CD8-positive, alpha-beta memory T cell (primary cell): ENCODE measurements at regions not wholly inside any gene's neighbourhood (a gene's known extent, or its start where the extent isn't known, plus 50 kb on each side); places are given as distances from the start of the nearest gene placed in this dataset.
"Not testable (repeated sequence)": the region's sequence is repeated elsewhere in the genome, so short reads cannot be mapped to it uniquely, and the experiment has no call there.

Source experiments
- CTCF ChIA-PET: fragments of 350-600 bp; sonication (Branson Sonifier 250); formaldehyde crosslinking; loops from one replicate; lab custom pipeline; 2021; ENCODE audit warnings: antibody characterized with exemption; lab: Charles Lee
- POLR2A ChIA-PET: fragments of 350-600 bp; sonication (Branson Sonifier 250); formaldehyde crosslinking; loops from one replicate; lab custom pipeline; 2021; ENCODE audit warnings: antibody characterized with exemption; lab: Charles Lee
- DNase-seq, 5 donors: peaks; one replicate each; pipeline versions ENCODE4 v3.0.0 to v3.0.0-alpha.2; 2020 to 2022; ENCODE audit warnings: mixed read lengths in 1 of 5
- H3K27ac ChIP-seq: one replicate; pipeline ENCODE4 v1.7.0; 2013; ENCODE audit warnings: low read depth, mild to moderate bottlenecking, low read length, moderate library complexity
- H3K27me3 ChIP-seq: 2 replicates; pipeline ENCODE4 v1.7.0; 2013; ENCODE audit warnings: low read length, mild to moderate bottlenecking; ENCODE audit not compliant: insufficient read depth, poor library complexity, severe bottlenecking
- H3K36me3 ChIP-seq: 2 replicates; pipeline ENCODE4 v1.7.0; 2013; ENCODE audit warnings: mild to moderate bottlenecking, low read length, moderate library complexity; ENCODE audit not compliant: insufficient read depth
- H3K4me1 ChIP-seq: 2 replicates; pipeline ENCODE4 v1.7.0; 2013; ENCODE audit warnings: mild to moderate bottlenecking, low read length, moderate library complexity; ENCODE audit not compliant: insufficient read depth
- H3K4me3 ChIP-seq: 2 replicates; pipeline ENCODE4 v1.7.0; 2013; ENCODE audit warnings: mild to moderate bottlenecking, low read length
- H3K9me3 ChIP-seq: 2 replicates; pipeline ENCODE4 v1.7.0; 2013; ENCODE audit warnings: mild to moderate bottlenecking, low read length
- H3K27ac Mint-ChIP-seq, 8 donors: one replicate each; pipeline ENCODE4 v1.8.0; 2020 to 2021; ENCODE audit warnings: mixed read lengths in 8 of 8, mild to moderate bottlenecking in 6 of 8, inconsistent platforms in 3 of 8, moderate library complexity in 3 of 8
- H3K27me3 Mint-ChIP-seq, 2 donors: one replicate each; pipeline ENCODE4 v1.8.0; 2020 to 2021; ENCODE audit warnings: mixed read lengths in 2 of 2, mild to moderate bottlenecking in 1 of 2, moderate library complexity in 1 of 2
- H3K36me3 Mint-ChIP-seq, 3 donors: one replicate each; pipeline ENCODE4 v1.8.0; 2020 to 2021; ENCODE audit warnings: mixed read lengths in 3 of 3, inconsistent platforms in 1 of 3, mild to moderate bottlenecking in 1 of 3
- H3K4me1 Mint-ChIP-seq, 3 donors: one replicate each; pipeline ENCODE4 v1.8.0; 2020 to 2021; ENCODE audit warnings: mixed read lengths in 3 of 3, inconsistent platforms in 1 of 3, mild to moderate bottlenecking in 1 of 3
- H3K4me3 Mint-ChIP-seq, 7 donors: one replicate each; pipeline ENCODE4 v1.8.0; 2020 to 2021; ENCODE audit warnings: mixed read lengths in 7 of 7, mild to moderate bottlenecking in 6 of 7, moderate library complexity in 4 of 7, inconsistent platforms in 2 of 7
- H3K9me3 Mint-ChIP-seq, 5 donors: one replicate each; pipeline ENCODE4 v1.8.0; 2020 to 2022; ENCODE audit warnings: mixed read lengths in 5 of 5, mild to moderate bottlenecking in 3 of 5, moderate library complexity in 2 of 5, inconsistent platforms in 1 of 5

DNA sequence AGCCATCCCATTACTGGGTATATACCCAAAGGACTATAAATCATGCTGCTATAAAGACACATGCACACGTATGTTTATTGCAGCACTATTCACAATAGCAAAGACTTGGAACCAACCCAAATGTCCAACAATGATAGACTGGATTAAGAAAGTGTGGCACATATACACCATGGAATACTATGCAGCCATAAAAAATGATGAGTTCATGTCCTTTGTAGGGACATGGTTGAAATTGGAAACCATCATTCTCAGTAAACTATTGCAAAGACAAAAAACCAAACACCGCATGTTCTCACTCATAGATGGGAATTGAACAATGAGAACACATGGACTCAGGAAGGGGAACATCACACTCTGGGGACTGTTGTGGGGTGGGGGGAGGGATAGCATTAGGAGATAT is 85.7 kb upstream of the PPP2R5C start:
- DNase-seq, H3K4me3 ChIP-seq, CTCF ChIA-PET, H3K9me3 Mint-ChIP-seq, POLR2A ChIA-PET, H3K9me3 ChIP-seq, H3K4me3 Mint-ChIP-seq, H3K27ac ChIP-seq, H3K4me1 ChIP-seq, H3K36me3 ChIP-seq, H3K4me1 Mint-ChIP-seq, H3K27ac Mint-ChIP-seq, H3K27me3 ChIP-seq: not testable (repeated sequence)
- H3K27me3 Mint-ChIP-seq: peaks cover 9 to 15% of the 10 kb centered on the region in 2 donors
- H3K36me3 Mint-ChIP-seq: peaks cover 0 to 14% (median 3%) of the 10 kb centered on the region in 3 donors

DNA sequence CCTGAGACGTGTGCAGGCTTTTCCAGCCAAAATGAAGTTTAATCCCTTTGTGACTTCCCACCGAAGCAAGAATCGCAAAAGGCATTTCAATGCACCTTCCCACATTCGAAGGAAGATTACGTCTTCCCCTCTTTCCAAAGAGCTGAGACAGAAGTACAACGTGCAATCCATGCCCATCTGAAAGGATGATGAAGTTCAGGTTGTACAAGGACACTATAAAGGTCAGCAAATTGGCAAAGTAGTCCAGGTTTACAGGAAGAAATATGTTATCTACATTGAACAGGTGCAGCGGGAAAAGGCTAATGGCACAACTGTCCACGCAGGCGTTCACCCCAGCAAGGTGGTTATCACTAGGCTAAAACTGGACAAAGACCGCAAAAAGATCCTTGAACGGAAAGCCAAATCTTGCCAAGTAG is 83.6 kb upstream of the PPP2R5C start:
- H3K4me3 Mint-ChIP-seq, H3K9me3 Mint-ChIP-seq, CTCF ChIA-PET, H3K36me3 Mint-ChIP-seq, H3K27ac Mint-ChIP-seq, H3K36me3 ChIP-seq, H3K4me1 Mint-ChIP-seq, H3K9me3 ChIP-seq, DNase-seq, H3K27me3 Mint-ChIP-seq, H3K4me3 ChIP-seq, POLR2A ChIA-PET, H3K27ac ChIP-seq, H3K27me3 ChIP-seq, H3K4me1 ChIP-seq: not testable (repeated sequence)

DNA sequence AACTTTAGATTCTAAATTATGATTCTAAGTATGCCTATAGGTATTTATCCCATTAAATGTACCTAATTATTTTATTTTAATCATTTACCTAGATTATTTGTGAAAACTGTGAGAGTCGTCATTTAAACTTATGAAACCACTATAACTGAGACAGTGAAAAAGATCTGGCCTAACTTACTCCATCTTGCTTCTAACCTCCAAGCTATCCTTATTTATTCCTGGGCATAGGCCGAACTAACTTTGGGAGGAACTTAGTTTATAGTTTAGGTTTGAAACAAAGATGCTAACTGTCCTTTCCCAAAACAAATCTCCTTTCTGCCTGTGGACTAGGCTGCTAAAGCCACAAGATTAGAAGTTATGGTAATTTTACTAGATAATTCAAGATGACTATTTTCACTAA is 79.7 kb upstream of the PPP2R5C start:
- CTCF ChIA-PET: no interaction called here
- no peak for DNase-seq
- H3K9me3 Mint-ChIP-seq: no peaks in the 10 kb centered on the region
- Histone ChIP-seq H3K27ac (no peak overlapping the region), H3K27me3 (no peaks in the 10 kb centered on the region), H3K36me3 (no peaks in the 10 kb centered on the region), H3K9me3 (no peaks in the 10 kb centered on the region), H3K4me1 (no peaks in the 10 kb centered on the region), H3K4me3 (no peak overlapping the region)
- H3K27ac Mint-ChIP-seq: no peak overlapping the region
- no peaks in the 10 kb centered on the region for H3K4me1 Mint-ChIP-seq
- H3K4me3 Mint-ChIP-seq: no peak overlapping the region
- no peaks in the 10 kb centered on the region for H3K36me3 Mint-ChIP-seq
- POLR2A ChIA-PET: no interaction called here
- H3K27me3 Mint-ChIP-seq: peaks cover 8 to 20% of the 10 kb centered on the region in 2 donors

DNA sequence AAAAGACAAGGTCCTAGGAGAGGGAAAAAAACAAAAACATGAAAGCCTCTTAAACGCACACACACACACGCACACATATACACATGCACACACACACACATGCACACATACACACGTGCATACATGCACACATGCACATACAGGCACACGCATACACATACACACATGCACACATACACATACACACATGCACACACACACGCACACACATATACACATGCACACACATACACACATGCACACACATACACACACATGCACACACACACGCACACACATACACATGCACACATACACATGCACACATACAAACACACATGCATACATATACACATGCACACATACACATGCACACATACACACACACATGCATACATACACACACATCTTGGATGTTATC is 78.1 kb upstream of the PPP2R5C start:
- Histone ChIP-seq H3K4me1 (no peaks in the 10 kb centered on the region), H3K4me3 (no peak overlapping the region), H3K36me3 (no peaks in the 10 kb centered on the region), H3K27ac (no peak overlapping the region), H3K9me3 (no peaks in the 10 kb centered on the region), H3K27me3 (no peaks in the 10 kb centered on the region)
- Mint-ChIP-seq H3K4me1 (no peaks in the 10 kb centered on the region), H3K9me3 (no peaks in the 10 kb centered on the region), H3K27ac (no peak overlapping the region), H3K27me3 (peaks cover 8 to 24% of the 10 kb centered on the region in 2 donors), H3K36me3 (no peaks in the 10 kb centered on the region), H3K4me3 (no peak overlapping the region)
- POLR2A ChIA-PET: no interaction called here
- CTCF ChIA-PET: no interaction called here
- DNase-seq: no peak

DNA sequence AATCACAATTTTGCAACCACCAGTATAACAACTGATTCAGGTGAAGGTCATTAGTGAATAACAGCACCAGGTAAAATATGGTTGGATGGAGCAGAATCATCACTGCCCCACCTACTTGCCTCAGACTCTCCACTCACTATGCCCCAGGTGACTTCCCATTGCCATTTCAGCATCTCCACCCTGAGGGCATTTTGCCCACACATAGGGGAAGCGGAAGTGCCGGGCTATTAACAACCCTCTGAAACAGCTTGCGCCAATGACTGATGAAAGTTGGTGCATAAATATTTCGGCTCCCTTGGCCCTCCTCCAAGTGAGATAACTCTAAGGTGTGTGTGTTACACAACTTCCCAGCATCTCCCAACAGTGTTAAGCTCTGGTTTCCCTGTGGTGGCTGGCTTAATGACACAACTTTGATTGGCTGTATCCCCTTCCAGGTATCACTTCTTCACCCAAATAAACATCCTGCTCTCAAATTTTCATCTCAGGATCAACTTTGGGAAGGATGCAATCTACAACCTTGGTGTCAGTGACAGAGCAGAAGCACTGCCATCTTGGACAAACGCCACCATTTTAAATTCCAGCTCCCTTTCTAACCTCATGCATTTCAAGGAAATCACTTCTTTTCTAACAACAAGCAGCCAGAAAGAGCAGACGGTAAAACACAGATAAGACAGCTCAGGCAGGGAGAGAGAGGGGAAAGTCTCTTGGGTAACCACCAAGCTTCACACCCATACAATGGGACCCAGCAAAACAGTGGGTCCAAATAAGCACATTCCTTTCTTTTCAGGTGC is 73.6 kb upstream of the PPP2R5C start:
- H3K36me3 Mint-ChIP-seq: no peaks in the 10 kb centered on the region
- Histone ChIP-seq H3K4me3 (no peak overlapping the region), H3K27me3 (no peaks in the 10 kb centered on the region), H3K4me1 (no peaks in the 10 kb centered on the region), H3K36me3 (no peaks in the 10 kb centered on the region), H3K27ac (no peak overlapping the region), H3K9me3 (no peaks in the 10 kb centered on the region)
- DNase-seq: no peak
- ChIA-PET POLR2A (no interaction called here), CTCF (no interaction called here)
- H3K9me3 Mint-ChIP-seq: no peaks in the 10 kb centered on the region
- peaks cover 9 to 18% of the 10 kb centered on the region in 2 donors for H3K27me3 Mint-ChIP-seq
- no peaks in the 10 kb centered on the region for H3K4me1 Mint-ChIP-seq
- H3K27ac Mint-ChIP-seq: no peak overlapping the region
- H3K4me3 Mint-ChIP-seq: no peak overlapping the region

DNA sequence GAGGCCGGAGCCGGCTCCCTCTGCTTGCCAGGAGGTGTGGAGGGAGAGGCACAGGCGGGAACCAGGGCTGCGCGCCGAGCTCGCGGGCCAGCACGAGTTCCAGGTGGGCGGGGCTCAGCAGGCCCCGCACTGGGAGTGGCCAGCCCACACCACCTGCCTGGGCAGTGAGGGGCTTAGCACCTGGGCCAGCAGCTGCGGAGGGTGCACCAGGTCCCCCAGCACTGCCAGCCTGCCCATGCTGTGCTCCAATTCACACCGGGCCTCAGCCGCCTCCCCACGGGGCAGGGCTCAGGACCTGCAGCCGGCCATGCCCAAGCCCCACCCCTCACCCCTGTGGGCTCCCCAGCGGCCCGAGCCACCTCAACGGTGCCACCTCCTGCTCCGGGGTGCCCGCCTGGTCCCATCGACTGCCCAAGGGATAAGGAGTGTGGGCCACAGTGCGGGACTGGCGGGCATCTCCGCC is 72.4 kb upstream of the PPP2R5C start:
- H3K36me3 ChIP-seq: no peaks in the 10 kb centered on the region
- ChIA-PET CTCF (no interaction called here), POLR2A (no interaction called here)
- H3K4me3 ChIP-seq: no peak overlapping the region
- no peak for DNase-seq
- H3K27me3 Mint-ChIP-seq: peaks cover 9 to 18% of the 10 kb centered on the region in 2 donors
- no peak overlapping the region for H3K27ac ChIP-seq
- H3K9me3 ChIP-seq: no peaks in the 10 kb centered on the region
- no peaks in the 10 kb centered on the region for H3K27me3 ChIP-seq
- H3K4me1 Mint-ChIP-seq: no peaks in the 10 kb centered on the region
- H3K4me3 Mint-ChIP-seq: no peak overlapping the region
- H3K9me3 Mint-ChIP-seq: no peaks in the 10 kb centered on the region
- no peak overlapping the region for H3K27ac Mint-ChIP-seq
- no peaks in the 10 kb centered on the region for H3K4me1 ChIP-seq
- H3K36me3 Mint-ChIP-seq: no peaks in the 10 kb centered on the region

DNA sequence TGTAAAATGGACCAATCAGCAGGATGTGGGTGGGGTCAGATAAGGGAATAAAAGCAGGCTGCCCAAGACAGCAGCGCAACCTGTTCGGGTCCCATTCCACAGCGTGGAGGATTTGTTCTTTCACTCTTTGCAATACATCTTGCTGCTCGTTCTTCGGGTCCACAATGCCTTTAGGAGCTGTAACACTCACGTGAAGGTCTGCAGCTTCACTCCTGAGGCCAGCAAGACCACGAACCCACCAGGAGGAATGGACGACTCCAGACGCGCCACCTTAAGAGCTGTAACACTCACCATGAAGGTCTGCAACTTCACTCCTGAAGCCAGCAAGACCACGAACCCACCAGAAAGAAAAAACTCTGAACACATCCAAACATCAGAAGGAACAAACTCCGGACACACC is 71.5 kb upstream of the PPP2R5C start:
- H3K27me3 Mint-ChIP-seq: peaks cover 4 to 17% of the 10 kb centered on the region in 2 donors
- H3K4me1 ChIP-seq, H3K36me3 Mint-ChIP-seq, CTCF ChIA-PET, H3K4me3 Mint-ChIP-seq, H3K4me3 ChIP-seq, H3K9me3 Mint-ChIP-seq, H3K36me3 ChIP-seq, H3K4me1 Mint-ChIP-seq, DNase-seq, H3K27me3 ChIP-seq, H3K9me3 ChIP-seq, H3K27ac Mint-ChIP-seq, H3K27ac ChIP-seq, POLR2A ChIA-PET: not testable (repeated sequence)

DNA sequence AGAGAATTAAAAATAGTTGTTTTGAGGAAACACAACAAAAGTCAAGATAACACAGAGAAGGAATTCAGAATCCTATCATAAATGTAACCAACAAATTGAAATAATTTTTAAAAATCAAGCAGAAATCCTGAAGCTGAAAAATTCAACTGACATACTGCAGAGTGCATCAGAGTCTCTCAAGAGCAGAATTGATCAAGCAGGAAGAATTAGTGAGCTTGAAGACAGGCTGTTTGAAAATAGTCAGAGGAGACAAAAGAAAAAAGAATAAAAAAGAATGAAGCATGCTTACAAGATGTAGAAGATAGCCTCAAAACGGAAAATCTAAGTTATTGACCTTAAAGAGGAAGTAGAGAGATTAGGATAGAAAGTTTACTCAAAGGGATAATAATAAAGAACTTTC is 65.8 kb upstream of the PPP2R5C start:
- Mint-ChIP-seq H3K27me3 (peaks cover 3 to 14% of the 10 kb centered on the region in 2 donors), H3K9me3 (peaks cover 13 to 25% (median 20%) of the 10 kb centered on the region in 5 donors), H3K4me3 (no peak overlapping the region), H3K4me1 (no peaks in the 10 kb centered on the region), H3K27ac (no peak overlapping the region), H3K36me3 (peaks cover 0 to 16% (median 0%) of the 10 kb centered on the region in 3 donors)
- ChIA-PET CTCF (no interaction called here), POLR2A (no interaction called here)
- DNase-seq: no peak
- H3K4me3 ChIP-seq: no peak overlapping the region
- no peaks in the 10 kb centered on the region for H3K36me3 ChIP-seq
- no peaks in the 10 kb centered on the region for H3K4me1 ChIP-seq
- no peaks in the 10 kb centered on the region for H3K27me3 ChIP-seq
- no peak overlapping the region for H3K27ac ChIP-seq
- no peaks in the 10 kb centered on the region for H3K9me3 ChIP-seq
